Activated naive CD8-positive, alpha-beta T cell treated with anti-CD3 and anti-CD28 coated beads, Interleukin-2, amount 50 U/mL, for 24 hours (primary cell): ENCODE measurements at regions not wholly inside any gene's neighbourhood (a gene's known extent, or its start where the extent isn't known, plus 50 kb on each side); places are given as distances from the start of the nearest gene placed in this dataset.
A peak's percentile ranks its signal among the peaks of the same experiment; 100 is the strongest.

Source experiments
- ATAC-seq: fragments of 150-1000 bp; cut with Tn5 transposase; one replicate; pipeline ENCODE4 v1.10.0; 2021
- DNase-seq: peaks from one replicate; pipeline ENCODE4 v3.0.0; 2021
- H3K27ac Mint-ChIP-seq: one replicate; pipeline ENCODE4 v1.8.0; 2021; ENCODE audit warnings: mild to moderate bottlenecking, mixed read lengths
- H3K27me3 Mint-ChIP-seq: one replicate; pipeline ENCODE4 v1.8.0; 2021; ENCODE audit warnings: mixed read lengths
- H3K36me3 Mint-ChIP-seq: one replicate; pipeline ENCODE4 v1.8.0; 2021; ENCODE audit warnings: low read depth, mixed read lengths
- H3K4me1 Mint-ChIP-seq: one replicate; pipeline ENCODE4 v1.8.0; 2021; ENCODE audit warnings: mixed read lengths
- H3K4me3 Mint-ChIP-seq: one replicate; pipeline ENCODE4 v1.8.0; 2021; ENCODE audit warnings: mild to moderate bottlenecking, moderate library complexity, mixed read lengths
- H3K9me3 Mint-ChIP-seq: one replicate; pipeline ENCODE4 v1.8.0; 2021; ENCODE audit warnings: mixed read lengths

DNA sequence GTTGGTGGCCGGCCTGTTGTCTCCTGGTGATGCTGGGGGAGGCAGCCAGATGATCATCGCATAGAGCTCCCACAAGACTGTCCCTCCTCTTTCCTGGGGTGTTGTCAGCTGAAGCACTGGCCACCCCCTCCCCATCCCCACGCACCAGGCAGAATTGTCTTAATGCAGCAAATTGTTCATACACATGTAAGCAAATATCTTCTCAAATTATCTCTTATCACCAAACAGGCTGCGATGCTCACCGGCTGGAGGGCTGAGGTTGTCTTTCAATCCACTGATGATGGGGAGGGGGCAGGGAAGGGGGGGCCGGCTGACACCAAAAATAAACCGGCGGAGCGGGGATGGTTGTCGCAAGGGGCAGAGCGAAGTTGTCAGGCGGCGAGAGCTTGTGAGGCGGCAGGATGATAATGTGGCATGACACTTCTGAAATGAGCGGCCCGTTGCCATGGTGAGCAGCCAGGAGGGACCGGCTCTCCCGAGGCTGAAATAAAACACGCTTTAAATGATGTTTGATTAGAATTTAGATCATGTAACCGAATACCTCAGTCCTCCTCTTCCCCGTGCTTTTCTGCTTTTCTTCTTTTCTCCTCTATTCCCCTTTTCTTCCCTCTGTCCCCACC lies 59.8 kb downstream of the MRM1 start:
- no peak overlapping the region for H3K4me3 Mint-ChIP-seq
- DNase-seq (no peak), ATAC-seq (no peak)
- no peaks in the 10 kb centered on the region for H3K36me3 Mint-ChIP-seq
- peaks cover 5% of the 10 kb centered on the region for H3K4me1 Mint-ChIP-seq
- no peak overlapping the region for H3K27ac Mint-ChIP-seq
- H3K9me3 Mint-ChIP-seq: no peaks in the 10 kb centered on the region
- peaks cover 27% of the 10 kb centered on the region for H3K27me3 Mint-ChIP-seq

DNA sequence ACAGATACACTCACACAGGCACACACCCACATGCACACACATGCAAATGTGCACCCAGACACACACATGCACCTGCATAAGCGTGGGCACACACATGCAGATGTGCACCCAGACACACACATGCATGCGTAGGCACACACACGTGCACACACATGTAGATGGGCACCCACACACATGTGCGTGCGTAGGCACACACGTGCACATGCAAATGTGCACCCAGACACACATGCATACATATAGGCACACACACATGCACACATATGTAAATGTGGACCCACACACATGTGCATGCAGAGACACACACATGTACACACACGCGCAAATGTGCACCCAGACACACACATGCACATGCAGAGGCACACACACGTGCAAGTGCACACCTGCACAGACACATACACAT lies 60.3 kb downstream of the MRM1 start:
- H3K27ac Mint-ChIP-seq: no peak overlapping the region
- no peak overlapping the region for H3K4me3 Mint-ChIP-seq
- ATAC-seq (no peak), DNase-seq (no peak)
- H3K36me3 Mint-ChIP-seq: no peaks in the 10 kb centered on the region
- no peaks in the 10 kb centered on the region for H3K9me3 Mint-ChIP-seq
- H3K27me3 Mint-ChIP-seq: peaks cover 23% of the 10 kb centered on the region
- peaks cover 5% of the 10 kb centered on the region for H3K4me1 Mint-ChIP-seq

DNA sequence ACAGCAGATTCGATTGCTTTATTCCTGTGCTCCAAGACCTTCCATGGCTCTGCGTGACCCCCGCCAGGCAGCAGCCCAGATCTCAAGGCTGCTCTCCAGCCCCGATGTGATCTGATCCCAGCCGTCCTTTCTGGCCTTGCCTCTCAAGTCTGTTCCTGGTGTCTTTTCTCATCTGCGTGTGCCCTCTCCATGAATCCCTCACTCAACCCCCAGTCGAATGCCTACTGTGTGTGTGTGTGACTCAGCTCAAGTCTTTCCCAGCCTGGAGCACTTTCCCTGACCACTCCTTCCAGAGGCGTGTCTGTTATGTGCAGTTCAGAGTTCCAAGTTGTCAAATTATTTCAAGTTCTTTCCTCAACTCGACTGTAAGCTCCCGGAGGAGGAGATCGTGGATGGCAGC lies 64.0 kb downstream of the MRM1 start:
- DNase-seq (no peak), ATAC-seq (no peak)
- Mint-ChIP-seq H3K4me1 (no peaks in the 10 kb centered on the region), H3K4me3 (no peak overlapping the region), H3K27me3 (peaks cover 7% of the 10 kb centered on the region), H3K27ac (no peak overlapping the region), H3K36me3 (no peaks in the 10 kb centered on the region), H3K9me3 (no peaks in the 10 kb centered on the region)

DNA sequence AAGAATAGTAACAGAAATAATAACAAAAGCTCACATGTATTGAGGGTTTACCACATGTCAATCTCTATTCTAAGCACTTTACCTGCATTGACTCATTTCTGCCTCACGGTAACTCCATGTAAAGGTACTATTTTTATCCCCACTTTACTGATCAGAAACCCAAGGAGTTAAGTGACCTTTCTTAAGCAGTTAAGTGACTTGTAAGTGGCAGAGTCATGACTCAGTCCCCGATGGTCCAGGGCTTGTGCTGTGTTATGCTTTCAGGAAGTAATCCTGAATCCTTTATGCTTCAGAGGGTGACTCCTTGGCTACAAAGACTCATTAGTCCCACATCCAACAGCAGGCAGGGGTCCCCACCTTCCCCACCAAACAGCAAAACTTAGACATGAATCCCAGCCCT lies 66.5 kb downstream of the MRM1 start:
- Mint-ChIP-seq H3K36me3 (no peaks in the 10 kb centered on the region), H3K4me3 (no peak overlapping the region), H3K27me3 (peaks cover 5% of the 10 kb centered on the region), H3K9me3 (no peaks in the 10 kb centered on the region), H3K4me1 (peaks cover 3% of the 10 kb centered on the region), H3K27ac (no peak overlapping the region)
- no peak for DNase-seq
- peak; percentile 75 for ATAC-seq

DNA sequence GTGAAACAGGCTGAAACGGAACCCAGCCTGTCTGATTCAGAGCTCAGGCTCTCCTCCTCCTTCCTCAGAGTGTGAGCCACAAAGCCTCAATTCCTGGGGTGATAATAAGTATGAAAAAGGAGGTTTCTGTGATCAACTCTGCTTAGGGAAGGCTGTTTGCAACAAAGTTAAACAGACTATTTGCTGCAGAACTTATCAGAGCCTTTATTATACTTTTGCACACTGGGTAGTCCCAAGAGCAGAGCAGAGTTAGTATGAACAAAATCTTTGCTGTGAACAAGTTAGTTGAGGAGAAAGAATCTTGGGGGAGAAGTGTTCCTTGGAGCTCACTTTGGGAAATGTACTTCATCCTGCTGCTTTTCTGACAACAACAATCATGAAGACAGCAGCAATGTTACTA lies 67.4 kb downstream of the MRM1 start:
- H3K27ac Mint-ChIP-seq: no peak overlapping the region
- no peaks in the 10 kb centered on the region for H3K9me3 Mint-ChIP-seq
- H3K4me1 Mint-ChIP-seq: peaks cover 11% of the 10 kb centered on the region
- H3K36me3 Mint-ChIP-seq: no peaks in the 10 kb centered on the region
- H3K4me3 Mint-ChIP-seq: no peak overlapping the region
- peaks cover 2% of the 10 kb centered on the region for H3K27me3 Mint-ChIP-seq
- DNase-seq (no peak), ATAC-seq (no peak)

DNA sequence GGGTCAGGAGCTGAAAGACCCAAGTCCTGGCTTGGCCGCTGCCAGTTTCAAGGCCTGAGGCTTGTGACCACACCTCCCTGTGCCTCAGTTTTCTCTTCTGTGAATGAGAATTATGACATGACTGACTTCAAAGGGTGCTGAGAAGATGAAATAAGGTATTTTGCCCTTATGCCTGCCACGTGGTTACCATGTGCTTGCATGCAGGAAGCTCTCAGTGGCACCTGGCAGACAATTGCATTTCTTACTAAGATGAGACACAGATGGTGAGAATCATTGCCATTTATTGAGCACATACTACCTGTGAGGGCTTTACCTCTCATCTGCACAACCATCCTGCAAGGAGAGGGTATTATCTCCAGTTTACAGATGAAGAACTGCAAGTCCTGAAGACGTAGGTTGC lies 69.8 kb downstream of the MRM1 start:
- DNase-seq (no peak), ATAC-seq (no peak)
- no peak overlapping the region for H3K4me3 Mint-ChIP-seq
- H3K27ac Mint-ChIP-seq: no peak overlapping the region
- no peaks in the 10 kb centered on the region for H3K9me3 Mint-ChIP-seq
- H3K36me3 Mint-ChIP-seq: no peaks in the 10 kb centered on the region
- no peaks in the 10 kb centered on the region for H3K27me3 Mint-ChIP-seq
- peaks cover 33% of the 10 kb centered on the region for H3K4me1 Mint-ChIP-seq

DNA sequence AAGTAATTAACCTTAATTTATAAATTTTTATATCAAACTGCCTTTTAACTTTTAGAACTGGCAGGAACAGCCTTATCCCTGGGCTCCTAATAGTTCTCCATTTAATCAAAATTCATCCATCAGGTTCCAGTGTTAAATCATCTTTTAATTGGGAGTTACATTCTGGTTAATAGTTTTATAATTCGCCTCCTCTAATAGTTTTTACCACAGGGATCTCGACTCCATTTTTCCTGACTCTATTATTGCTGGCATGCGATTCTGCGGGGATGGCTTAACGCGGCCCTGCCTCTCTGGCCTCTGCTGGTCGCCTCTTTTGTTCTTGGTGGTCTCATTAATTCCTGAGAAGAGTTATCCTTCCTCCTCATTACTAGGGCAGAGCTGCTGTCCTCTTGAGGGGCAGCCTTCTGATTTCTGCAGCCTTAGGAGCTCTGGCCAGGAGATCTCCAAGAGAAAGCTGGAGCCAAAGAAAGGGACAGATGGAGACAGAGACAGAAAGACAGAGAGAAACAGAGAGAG lies 71.1 kb downstream of the MRM1 start:
- ATAC-seq: no peak
- H3K9me3 Mint-ChIP-seq: no peaks in the 10 kb centered on the region
- H3K4me3 Mint-ChIP-seq: no peak overlapping the region
- peaks cover 34% of the 10 kb centered on the region for H3K4me1 Mint-ChIP-seq
- no peak for DNase-seq
- H3K27me3 Mint-ChIP-seq: no peaks in the 10 kb centered on the region
- no peaks in the 10 kb centered on the region for H3K36me3 Mint-ChIP-seq
- H3K27ac Mint-ChIP-seq: no peak overlapping the region

DNA sequence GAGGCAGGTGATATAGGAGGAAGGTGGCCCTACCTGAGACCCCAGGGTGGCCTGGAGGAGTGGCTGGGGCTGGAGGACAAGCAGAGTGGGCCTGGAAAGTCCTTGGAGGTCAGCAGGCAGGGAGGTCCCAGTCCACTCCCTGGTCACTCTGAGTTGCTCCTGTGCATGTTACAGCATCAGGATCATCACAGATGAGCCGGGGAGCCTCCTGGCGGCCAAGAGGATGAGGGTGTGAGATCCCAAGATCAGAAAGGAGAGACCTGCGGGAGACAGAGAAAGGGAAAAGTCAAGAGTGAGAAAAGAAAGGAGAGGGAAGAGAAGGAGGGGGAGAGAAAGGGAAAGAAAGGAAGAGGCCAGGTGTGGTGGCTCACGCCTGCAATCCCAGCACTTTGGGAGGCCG lies 71.7 kb downstream of the MRM1 start:
- H3K36me3 Mint-ChIP-seq: no peaks in the 10 kb centered on the region
- ATAC-seq: no peak
- no peak overlapping the region for H3K27ac Mint-ChIP-seq
- no peak for DNase-seq
- no peak overlapping the region for H3K4me3 Mint-ChIP-seq
- H3K9me3 Mint-ChIP-seq: no peaks in the 10 kb centered on the region
- no peaks in the 10 kb centered on the region for H3K27me3 Mint-ChIP-seq
- peaks cover 34% of the 10 kb centered on the region for H3K4me1 Mint-ChIP-seq

DNA sequence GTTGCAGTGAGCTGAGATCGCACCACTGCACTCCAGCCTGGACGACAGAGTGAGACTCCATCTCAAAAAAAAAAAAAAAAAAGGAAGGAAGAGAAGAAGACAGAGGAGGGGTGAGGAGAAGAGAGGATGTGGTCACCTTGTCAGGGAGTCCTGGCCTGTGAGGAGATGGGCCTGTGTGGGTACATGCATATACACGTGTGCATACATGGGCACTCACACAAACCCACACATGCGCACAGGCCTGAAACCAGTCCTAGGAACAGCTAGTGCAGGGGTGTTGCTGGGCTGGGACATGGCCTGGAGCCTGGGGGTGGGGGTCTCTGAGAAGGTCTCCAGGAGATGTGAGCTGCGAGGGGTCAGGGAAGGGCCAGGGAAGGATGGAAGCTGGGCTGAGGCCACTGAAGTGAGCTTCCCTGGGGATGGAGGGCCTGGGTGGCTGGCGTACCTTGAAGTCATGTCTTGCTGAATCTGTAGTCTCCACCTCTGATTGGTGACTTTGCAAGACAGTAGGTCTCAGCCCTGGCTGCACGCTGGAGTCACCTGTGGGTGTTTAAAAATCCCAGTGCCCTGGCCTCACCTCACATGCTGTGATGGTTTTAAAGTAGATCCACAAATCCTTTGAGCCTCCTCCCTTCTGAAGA lies 72.4 kb downstream of the MRM1 start:
- Mint-ChIP-seq H3K36me3 (no peaks in the 10 kb centered on the region), H3K27ac (peak overlapping the region; percentile 70), H3K9me3 (no peaks in the 10 kb centered on the region), H3K27me3 (no peaks in the 10 kb centered on the region), H3K4me1 (peaks cover 34% of the 10 kb centered on the region), H3K4me3 (no peak overlapping the region)
- ATAC-seq (no peak), DNase-seq (no peak)

DNA sequence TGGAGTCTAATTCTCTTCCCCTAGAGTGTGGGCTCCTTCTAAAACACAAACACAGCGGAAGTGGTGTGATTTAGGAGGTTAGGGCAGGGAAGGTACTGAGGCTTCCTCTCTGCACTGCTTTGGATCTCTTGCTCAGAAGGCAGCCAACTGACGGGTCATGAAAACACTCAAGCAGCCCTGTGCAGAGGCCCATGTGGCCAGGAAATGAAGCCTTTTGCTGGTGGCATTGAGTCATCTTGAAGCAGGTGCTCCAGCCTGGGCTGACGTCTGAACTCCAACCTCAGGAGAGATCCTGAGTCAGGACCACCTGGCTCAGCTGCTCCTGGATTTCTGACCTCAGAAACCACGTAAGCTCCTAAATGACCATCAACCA lies 72.9 kb downstream of the MRM1 start:
- Mint-ChIP-seq H3K9me3 (no peaks in the 10 kb centered on the region), H3K27me3 (no peaks in the 10 kb centered on the region), H3K4me3 (no peak overlapping the region), H3K4me1 (peaks cover 34% of the 10 kb centered on the region), H3K27ac (peak overlapping the region; percentile 70), H3K36me3 (no peaks in the 10 kb centered on the region)
- ATAC-seq (peak; percentile 78), DNase-seq (peak; percentile 23)

DNA sequence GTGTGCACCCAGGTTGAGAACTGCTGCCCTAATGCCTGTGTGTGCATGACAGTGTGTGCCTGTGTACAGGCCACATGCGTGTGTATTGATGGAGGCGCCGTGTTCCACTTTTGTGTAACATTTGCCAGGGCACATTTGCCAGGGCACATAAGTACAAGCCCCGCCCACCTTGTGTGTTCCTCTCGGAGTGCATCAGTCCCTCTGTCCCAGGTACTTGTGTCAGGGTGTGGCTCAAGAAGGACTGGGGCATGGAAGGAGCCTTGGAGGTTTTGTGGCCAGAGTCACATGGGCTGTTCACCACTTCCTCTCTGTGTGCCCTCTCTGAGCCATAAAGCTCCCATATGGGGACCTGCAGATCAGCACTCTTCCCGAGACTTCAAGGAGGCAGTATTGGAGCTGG lies 73.9 kb downstream of the MRM1 start:
- Mint-ChIP-seq H3K9me3 (no peaks in the 10 kb centered on the region), H3K27ac (no peak overlapping the region), H3K27me3 (no peaks in the 10 kb centered on the region), H3K4me3 (no peak overlapping the region), H3K36me3 (no peaks in the 10 kb centered on the region), H3K4me1 (peaks cover 34% of the 10 kb centered on the region)
- DNase-seq (no peak), ATAC-seq (peak; percentile 42)

DNA sequence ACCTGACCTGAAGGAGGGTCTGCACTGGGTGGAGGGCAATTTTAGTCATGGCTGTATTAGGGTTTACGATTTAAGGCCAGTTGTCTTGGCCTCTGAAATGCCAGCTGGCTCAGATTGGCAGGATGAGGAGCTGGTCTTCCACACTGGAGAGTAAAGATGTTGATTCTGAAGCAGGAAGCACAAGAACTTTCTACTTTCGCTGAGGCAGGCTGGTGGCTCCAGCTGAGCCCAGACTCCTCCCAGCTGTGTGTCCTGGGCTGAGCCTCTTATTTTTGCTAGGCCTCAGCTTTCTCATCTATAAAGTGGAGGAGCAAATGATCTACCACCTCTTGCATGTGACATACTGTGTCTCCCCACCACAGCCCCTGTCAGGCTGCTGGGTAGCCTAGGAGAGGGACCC lies 74.4 kb downstream of the MRM1 start:
- DNase-seq (no peak), ATAC-seq (no peak)
- Mint-ChIP-seq H3K36me3 (no peaks in the 10 kb centered on the region), H3K27ac (no peak overlapping the region), H3K27me3 (no peaks in the 10 kb centered on the region), H3K4me3 (no peak overlapping the region), H3K9me3 (no peaks in the 10 kb centered on the region), H3K4me1 (peaks cover 34% of the 10 kb centered on the region)

DNA sequence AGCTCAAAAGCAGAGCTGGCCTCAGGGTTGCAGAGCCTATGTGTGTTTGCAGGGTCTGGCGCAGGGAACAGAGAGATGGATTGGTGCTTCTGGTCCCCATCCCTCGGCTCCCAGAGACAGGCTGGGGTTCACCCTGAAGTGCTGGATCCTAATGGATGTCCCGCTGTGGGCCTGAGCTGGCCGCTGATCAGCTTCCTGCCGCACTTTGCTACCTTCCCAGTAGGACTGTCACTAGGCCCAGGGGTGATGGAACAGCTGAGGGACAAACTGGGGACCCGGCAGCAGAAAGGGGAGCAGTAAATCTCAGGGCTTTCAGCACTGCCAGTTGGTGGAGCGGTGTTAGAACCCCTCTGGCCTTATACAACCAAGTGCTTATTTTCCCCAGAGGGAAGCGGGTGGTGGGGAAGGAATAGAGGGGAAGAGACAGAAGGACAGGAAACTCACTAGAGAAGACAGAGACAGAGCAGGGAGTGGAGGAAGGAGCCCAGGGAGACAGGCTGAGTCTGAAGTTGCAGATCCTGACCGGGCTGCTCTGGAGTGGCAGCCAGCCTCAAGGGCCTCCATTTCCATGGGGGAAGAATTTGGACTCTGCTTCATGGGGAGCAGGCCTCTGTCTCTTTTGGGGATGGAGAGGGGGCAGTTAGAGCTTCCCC lies 78.6 kb downstream of the MRM1 start:
- H3K27me3 Mint-ChIP-seq: no peaks in the 10 kb centered on the region
- DNase-seq: no peak
- no peak overlapping the region for H3K27ac Mint-ChIP-seq
- no peak overlapping the region for H3K4me3 Mint-ChIP-seq
- H3K36me3 Mint-ChIP-seq: no peaks in the 10 kb centered on the region
- peaks cover 13% of the 10 kb centered on the region for H3K4me1 Mint-ChIP-seq
- H3K9me3 Mint-ChIP-seq: no peaks in the 10 kb centered on the region
- ATAC-seq: no peak

DNA sequence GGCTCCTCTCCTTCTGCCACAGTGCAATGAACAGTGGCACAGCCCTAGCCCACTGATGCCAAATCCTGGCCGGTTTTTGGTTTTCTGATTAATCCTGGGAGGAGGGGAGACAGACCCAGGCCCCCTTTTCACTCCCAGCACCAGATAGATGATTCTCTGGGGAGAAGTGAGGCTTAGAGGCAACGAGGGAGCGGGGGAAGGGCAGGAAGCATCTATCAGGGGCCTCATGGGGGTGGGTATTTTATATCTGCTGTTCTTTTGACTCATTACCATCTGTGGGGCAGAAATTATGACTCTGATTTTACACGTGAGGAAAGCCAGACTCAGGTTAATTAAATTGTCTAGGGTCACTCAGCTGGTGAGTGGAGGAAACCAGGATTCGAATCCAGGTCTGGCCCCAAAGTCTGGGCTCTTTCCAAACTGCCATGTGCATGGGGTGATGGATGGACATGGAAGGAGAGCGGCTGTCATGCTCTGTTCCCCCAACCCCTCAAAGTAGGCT lies 79.4 kb downstream of the MRM1 start:
- ATAC-seq (no peak), DNase-seq (no peak)
- H3K4me3 Mint-ChIP-seq: no peak overlapping the region
- no peaks in the 10 kb centered on the region for H3K27me3 Mint-ChIP-seq
- no peak overlapping the region for H3K27ac Mint-ChIP-seq
- peaks cover 5% of the 10 kb centered on the region for H3K4me1 Mint-ChIP-seq
- no peaks in the 10 kb centered on the region for H3K36me3 Mint-ChIP-seq
- no peaks in the 10 kb centered on the region for H3K9me3 Mint-ChIP-seq

DNA sequence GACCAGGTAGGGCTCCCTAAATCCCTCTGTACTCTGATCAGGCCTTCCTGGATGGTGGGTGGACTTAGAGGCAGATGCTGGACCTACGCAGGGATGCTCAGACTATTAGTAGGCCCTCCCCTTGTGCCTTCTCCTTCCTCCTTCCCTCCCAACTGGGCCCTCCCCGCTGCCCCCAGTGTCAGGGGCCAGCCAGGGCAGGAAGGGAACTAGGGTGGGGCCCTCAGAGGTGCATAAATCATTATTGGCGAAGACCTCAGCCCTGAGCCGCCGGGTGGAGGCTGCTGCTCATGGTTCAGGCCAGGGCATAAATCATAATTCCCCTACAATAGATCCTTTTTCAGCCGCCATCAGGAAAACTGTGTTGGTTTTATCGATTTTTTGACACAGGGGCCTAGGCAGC lies 81.4 kb downstream of the MRM1 start:
- no peak for DNase-seq
- H3K4me3 Mint-ChIP-seq: no peak overlapping the region
- H3K9me3 Mint-ChIP-seq: no peaks in the 10 kb centered on the region
- no peaks in the 10 kb centered on the region for H3K27me3 Mint-ChIP-seq
- H3K27ac Mint-ChIP-seq: no peak overlapping the region
- no peaks in the 10 kb centered on the region for H3K36me3 Mint-ChIP-seq
- no peaks in the 10 kb centered on the region for H3K4me1 Mint-ChIP-seq
- ATAC-seq: no peak
